ENCODE measurements at regions not wholly inside any gene's neighbourhood (a gene's known extent, or its start where the extent isn't known, plus 50 kb on each side); places are given as distances from the start of the nearest gene placed in this dataset.

DNA sequence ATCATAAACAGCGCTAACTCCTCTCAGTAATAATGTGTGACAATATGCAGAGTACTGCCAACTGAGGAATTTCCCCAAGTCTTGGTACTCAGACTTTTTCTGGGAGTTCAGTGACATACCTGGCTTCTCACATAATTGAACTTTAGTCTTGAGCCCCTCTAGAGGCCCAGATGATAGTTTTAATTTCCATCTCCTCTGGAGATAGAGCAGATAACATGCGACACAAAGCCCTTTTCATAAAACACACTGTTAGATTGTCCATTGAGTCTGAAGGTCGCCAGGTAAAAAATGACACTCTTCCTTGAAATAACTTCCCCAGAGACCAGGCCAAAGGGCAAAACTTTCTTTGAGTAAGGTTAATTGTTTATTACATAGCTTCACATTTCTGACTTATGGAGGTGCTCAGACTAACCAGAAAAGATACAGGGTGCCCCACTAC is 476.0 kb downstream of the RASEF start:
- no peak for ATAC-seq
- TF ChIP-seq ZNF121 (CRISPR knock-in tag; conservative IDR thresholded peaks at IDR 0.05) (no peak), DIDO1 (tag; IDR thresholded peaks at IDR 0.05; ENCODE audit: low read depth) (no peak), PHB (CRISPR knock-in tag; IDR thresholded peaks at IDR 0.05) (no peak), ZNF384 (IDR thresholded peaks at IDR 0.05; ENCODE audit: low read depth, low read length) (no peak), NELFE (IDR thresholded peaks at IDR 0.05; ENCODE audit: insufficient read depth, insufficient read length) (no peak), TBL1XR1 (IDR thresholded peaks at IDR 0.05; ENCODE audit: low read length in 2 of 2) (no peak), KAT2B (IDR thresholded peaks at IDR 0.05; ENCODE audit: low read depth, low read length) (no peak), TRIM28 (IDR thresholded peaks at IDR 0.05) (no peak), BRD9 (IDR thresholded peaks at IDR 0.05; ENCODE audit: low read depth, partially characterized antibody) (no peak), POLR3G (IDR thresholded peaks at IDR 0.05; ENCODE audit: extremely low read depth, insufficient read length, insufficient replicate concordance) (no peak), JUND (IDR thresholded peaks at IDR 0.05; ENCODE audit: borderline replicate concordance, low read depth, low read length) (no peak), JUND (tag; IDR thresholded peaks at IDR 0.05; ENCODE audit: borderline replicate concordance, low read depth, low read length) (no peak), CBX3 (IDR thresholded peaks at IDR 0.05; ENCODE audit: borderline replicate concordance in 1 of 2, low read length in 2 of 2) (no peak), SP1 (CRISPR knock-in tag; IDR thresholded peaks at IDR 0.05) (no peak), MIER1 (IDR thresholded peaks at IDR 0.05; ENCODE audit: low read depth) (no peak), E2F3 (CRISPR knock-in tag; IDR thresholded peaks at IDR 0.05) (no peak), CAMTA2 (CRISPR knock-in tag; conservative IDR thresholded peaks at IDR 0.05) (no peak)
- TF ChIP-seq, protein P1, sequence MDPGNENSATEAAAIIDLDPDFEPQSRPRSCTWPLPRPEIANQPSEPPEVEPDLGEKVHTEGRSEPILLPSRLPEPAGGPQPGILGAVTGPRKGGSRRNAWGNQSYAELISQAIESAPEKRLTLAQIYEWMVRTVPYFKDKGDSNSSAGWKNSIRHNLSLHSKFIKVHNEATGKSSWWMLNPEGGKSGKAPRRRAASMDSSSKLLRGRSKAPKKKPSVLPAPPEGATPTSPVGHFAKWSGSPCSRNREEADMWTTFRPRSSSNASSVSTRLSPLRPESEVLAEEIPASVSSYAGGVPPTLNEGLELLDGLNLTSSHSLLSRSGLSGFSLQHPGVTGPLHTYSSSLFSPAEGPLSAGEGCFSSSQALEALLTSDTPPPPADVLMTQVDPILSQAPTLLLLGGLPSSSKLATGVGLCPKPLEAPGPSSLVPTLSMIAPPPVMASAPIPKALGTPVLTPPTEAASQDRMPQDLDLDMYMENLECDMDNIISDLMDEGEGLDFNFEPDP (CRISPR knock-in tag; IDR thresholded peaks at IDR 0.05) = no peak
- Histone ChIP-seq H3K79me2 (ENCODE audit: control insufficient read depth, insufficient read depth, low read length) (no peaks in the 10 kb centered on the region), H3K9me3 (replicated peaks; ENCODE audit: control insufficient read depth, insufficient read depth, low read depth, low read length) (no peaks in the 10 kb centered on the region), H3K4me2 (ENCODE audit: insufficient read depth, low read length) (no peak overlapping the region), H3K36me3 (ENCODE audit: control insufficient read depth, insufficient read depth, low read length) (no peaks in the 10 kb centered on the region), H3K9ac (ENCODE audit: insufficient read depth in 1 of 2, low read depth in 2 of 2, low read length in 2 of 2) (no peak overlapping the region), H3K4me1 (replicated peaks in 1 of 2; ENCODE audit: control insufficient read depth in 2 of 2, insufficient read depth in 2 of 2, low read length in 2 of 2) (no peaks in the 10 kb centered on the region), H2AFZ (ENCODE audit: low read depth, low read length) (no peak overlapping the region), H3K27me3 (ENCODE audit: control insufficient read depth in 2 of 2, insufficient read depth in 2 of 2, low read length in 2 of 2) (no peaks in the 10 kb centered on the region), H3K9me1 (ENCODE audit: control insufficient read depth, insufficient read depth, low read length) (no peaks in the 10 kb centered on the region), H3K4me3 (no peak overlapping the region), H3K27ac (ENCODE audit: extremely low read depth, low read depth, low read length) (no peak overlapping the region), H4K20me1 (replicated peaks; ENCODE audit: control insufficient read depth, insufficient read depth, low read length) (no peaks in the 10 kb centered on the region)
- ChIA-PET POLR2A (no interaction called here), CTCF (ENCODE audit: low intra/inter-chr PET ratio) (no interaction called here)
- 0% methylated on average over 2 of the region's 3 CpGs for WGBS (ENCODE audit: insufficient coverage, low coverage, missing lambda C conversion rate)
- BruUV-seq (replicated peaks) = no TSS peak
- in situ Hi-C loops (cut with MboI) (no loop called here), intact Hi-C loops (cut with micrococcal nuclease) (no loop called here)
- no peak for FAIRE-seq
- no peak for DNase-seq (ENCODE audit: extremely low read depth in 1 of 4, low spot score in 3 of 4)

Data from K562 (cell line).